ENCODE measurements at regions not wholly inside any gene's neighbourhood (a gene's known extent, or its start where the extent isn't known, plus 50 kb on each side); places are given as distances from the start of the nearest gene placed in this dataset.

GRCh38 chr1:201690528-201690927 is 138.4 kb upstream of the IPO9 start:
- Histone ChIP-seq H3K4me2 (ENCODE audit: control insufficient read depth, insufficient read depth) (no peak overlapping the region), H3K79me2 (ENCODE audit: control insufficient read depth, insufficient read depth, low read length) (no peaks in the 10 kb centered on the region), H3K4me3 (no peak overlapping the region), H3K9me3 (replicated peaks; ENCODE audit: control insufficient read depth, insufficient read depth, low read length) (no peaks in the 10 kb centered on the region), H2AFZ (ENCODE audit: control insufficient read depth, low read depth, low read length) (no peak overlapping the region), H3K9ac (ENCODE audit: control insufficient read depth, insufficient read depth, low read length) (no peak overlapping the region), H3K27me3 (replicated peaks in 1 of 2; ENCODE audit: control insufficient read depth in 2 of 2, insufficient read depth in 2 of 2, low read length in 1 of 2) (peaks cover 0 to 3% of the 10 kb centered on the region in 2 experiments; a peak in 3 of 4 replicates), H4K20me1 (ENCODE audit: control insufficient read depth, insufficient read depth) (no peaks in the 10 kb centered on the region), H3K4me1 (ENCODE audit: control insufficient read depth, insufficient read depth, low read length) (no peaks in the 10 kb centered on the region), H3K36me3 (ENCODE audit: control insufficient read depth in 2 of 2, insufficient read depth in 2 of 2, low read length in 1 of 2) (no peaks in the 10 kb centered on the region), H3K27ac (ENCODE audit: control insufficient read depth, insufficient read depth) (no peak overlapping the region)
- POLR2A ChIA-PET: no interaction called here
- intact Hi-C loops (cut with micrococcal nuclease; ENCODE audit: unreplicated experiment) (no loop called here), in situ Hi-C loops (cut with MboI) (no loop called here)
- CTCF ChIA-PET: no interaction called here
- FAIRE-seq (no peak), ATAC-seq (no peak), DNase-seq (ENCODE audit: low read depth, low spot score) (no peak)
- no peak for TF ChIP-seq CTCF (IDR thresholded peaks at IDR 0.05 in 2 of 3, conservative IDR thresholded peaks at IDR 0.05 in 1 of 3; ENCODE audit: control insufficient read depth in 2 of 3, extremely low read depth in 1 of 3, insufficient read depth in 1 of 3, low read depth in 3 of 3, low read length in 3 of 3)
- no peak for TF ChIP-seq TARDBP (IDR thresholded peaks at IDR 0.05; ENCODE audit: borderline replicate concordance)
- no peak for TF ChIP-seq KAT2A (conservative IDR thresholded peaks at IDR 0.05; ENCODE audit: control insufficient read depth, low read depth, low read length)
- TF ChIP-seq NFYA (IDR thresholded peaks at IDR 0.05; ENCODE audit: borderline replicate concordance, low read depth, low read length): no peak
- no peak for TF ChIP-seq ZNF24 (IDR thresholded peaks at IDR 0.05)
- no peak for TF ChIP-seq SPI1 (IDR thresholded peaks at IDR 0.05; ENCODE audit: borderline replicate concordance, insufficient read depth, low read depth, low read length)
- TF ChIP-seq POLR2AphosphoS5 (IDR thresholded peaks at IDR 0.05; ENCODE audit: low read length): no peak
- TF ChIP-seq USF2 (IDR thresholded peaks at IDR 0.05; ENCODE audit: borderline replicate concordance, low read depth, low read length): no peak
- TF ChIP-seq NR2C2 (IDR thresholded peaks at IDR 0.05; ENCODE audit: borderline replicate concordance, control insufficient read depth, insufficient read length, low read depth): no peak
- TF ChIP-seq, protein P1, sequence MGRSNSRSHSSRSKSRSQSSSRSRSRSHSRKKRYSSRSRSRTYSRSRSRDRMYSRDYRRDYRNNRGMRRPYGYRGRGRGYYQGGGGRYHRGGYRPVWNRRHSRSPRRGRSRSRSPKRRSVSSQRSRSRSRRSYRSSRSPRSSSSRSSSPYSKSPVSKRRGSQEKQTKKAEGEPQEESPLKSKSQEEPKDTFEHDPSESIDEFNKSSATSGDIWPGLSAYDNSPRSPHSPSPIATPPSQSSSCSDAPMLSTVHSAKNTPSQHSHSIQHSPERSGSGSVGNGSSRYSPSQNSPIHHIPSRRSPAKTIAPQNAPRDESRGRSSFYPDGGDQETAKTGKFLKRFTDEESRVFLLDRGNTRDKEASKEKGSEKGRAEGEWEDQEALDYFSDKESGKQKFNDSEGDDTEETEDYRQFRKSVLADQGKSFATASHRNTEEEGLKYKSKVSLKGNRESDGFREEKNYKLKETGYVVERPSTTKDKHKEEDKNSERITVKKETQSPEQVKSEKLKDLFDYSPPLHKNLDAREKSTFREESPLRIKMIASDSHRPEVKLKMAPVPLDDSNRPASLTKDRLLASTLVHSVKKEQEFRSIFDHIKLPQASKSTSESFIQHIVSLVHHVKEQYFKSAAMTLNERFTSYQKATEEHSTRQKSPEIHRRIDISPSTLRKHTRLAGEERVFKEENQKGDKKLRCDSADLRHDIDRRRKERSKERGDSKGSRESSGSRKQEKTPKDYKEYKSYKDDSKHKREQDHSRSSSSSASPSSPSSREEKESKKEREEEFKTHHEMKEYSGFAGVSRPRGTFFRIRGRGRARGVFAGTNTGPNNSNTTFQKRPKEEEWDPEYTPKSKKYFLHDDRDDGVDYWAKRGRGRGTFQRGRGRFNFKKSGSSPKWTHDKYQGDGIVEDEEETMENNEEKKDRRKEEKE (IDR thresholded peaks at IDR 0.05): no peak
- no peak for TF ChIP-seq LARP7 (IDR thresholded peaks at IDR 0.05)
- SMC1A ChIA-PET (ENCODE audit: uncharacterized antibody, unreplicated experiment): no interaction called here
- RAD21 ChIA-PET (ENCODE audit: unreplicated experiment): no interaction called here
- 36% methylated on average over 10 of the region's 10 CpGs for WGBS (ENCODE audit: insufficient coverage, insufficient replicate concordance, low lambda C conversion rate, missing lambda C conversion rate)
- BruUV-seq (replicated peaks): no TSS peak

Measured in GM12878 (cell line).